ENCODE measurements at regions not wholly inside any gene's neighbourhood (a gene's known extent, or its start where the extent isn't known, plus 50 kb on each side); places are given as distances from the start of the nearest gene placed in this dataset.

DNA sequence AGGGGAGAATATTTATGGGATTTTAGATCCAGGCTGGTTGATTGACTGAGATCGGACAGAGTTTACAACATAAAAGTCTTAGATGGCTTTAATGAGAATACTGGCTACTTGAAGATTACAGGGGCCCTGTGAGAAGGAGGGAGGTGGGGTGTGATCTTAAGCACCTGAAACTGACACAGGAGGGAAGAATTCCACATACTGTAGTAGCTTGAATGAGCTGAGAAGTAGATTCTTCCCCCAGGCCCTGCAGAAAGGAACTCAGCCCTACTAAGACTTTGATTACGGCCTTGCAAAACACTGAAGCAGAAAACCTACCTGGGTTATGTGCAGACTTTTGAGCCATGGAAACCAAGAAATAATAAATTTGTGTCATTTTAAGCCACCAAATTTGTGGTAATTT lies 1062.9 kb upstream of the GYPC start:
- Histone ChIP-seq H3K27ac (ENCODE audit: low read length) (no peak overlapping the region), H3K9me3 (no peaks in the 10 kb centered on the region), H3K27me3 (replicated peaks in 1 of 2; ENCODE audit: control insufficient read depth in 2 of 2, extremely low read depth in 1 of 2, insufficient read depth in 2 of 2, low read length in 1 of 2) (no peaks in the 10 kb centered on the region), H3K4me3 (ENCODE audit: control insufficient read depth in 1 of 2, extremely low read depth in 1 of 2, low read length in 1 of 2) (no peak overlapping the region), H3K4me1 (ENCODE audit: control insufficient read depth in 1 of 2, extremely low read depth in 1 of 2, insufficient read depth in 2 of 2, low read length in 2 of 2) (no peaks in the 10 kb centered on the region), H3K36me3 (ENCODE audit: control insufficient read depth in 2 of 2, extremely low read depth in 1 of 2, insufficient read depth in 1 of 2, low read length in 1 of 2) (no peaks in the 10 kb centered on the region)
- H3K27me3 Mint-ChIP-seq: no peaks in the 10 kb centered on the region
- ChIA-PET CTCF (no interaction called here), POLR2A (no interaction called here)
- H3K9me3 Mint-ChIP-seq: peaks cover 10 to 17% (median 14%) of the 10 kb centered on the region in 3 donors
- WGBS (ENCODE audit: insufficient coverage): no CpG with 5 or more reads among the region's 2 CpGs
- H3K4me3 Mint-ChIP-seq: no peak overlapping the region
- DNase-seq: no peak
- no peak for ATAC-seq (replicated peaks in 1 of 4)
- H3K27ac Mint-ChIP-seq: no peak overlapping the region
- H3K36me3 Mint-ChIP-seq: no peaks in the 10 kb centered on the region
- no peaks in the 10 kb centered on the region for H3K4me1 Mint-ChIP-seq

GRCh38 chr2:125596612-125597011 lies 1059.3 kb upstream of the GYPC start:
- H3K4me3 Mint-ChIP-seq: no peak overlapping the region
- H3K27ac Mint-ChIP-seq: no peak overlapping the region
- peaks cover 2 to 10% (median 8%) of the 10 kb centered on the region in 3 donors for H3K9me3 Mint-ChIP-seq
- POLR2A ChIA-PET: no interaction called here
- no peak overlapping the region for H3K4me3 ChIP-seq (ENCODE audit: control insufficient read depth in 1 of 2, extremely low read depth in 1 of 2, low read length in 1 of 2)
- H3K9me3 ChIP-seq: no peaks in the 10 kb centered on the region
- H3K27me3 ChIP-seq (replicated peaks in 1 of 2; ENCODE audit: control insufficient read depth in 2 of 2, extremely low read depth in 1 of 2, insufficient read depth in 2 of 2, low read length in 1 of 2): no peaks in the 10 kb centered on the region
- H3K27me3 Mint-ChIP-seq: no peaks in the 10 kb centered on the region
- H3K27ac ChIP-seq (ENCODE audit: low read length): no peak overlapping the region
- no peaks in the 10 kb centered on the region for H3K4me1 Mint-ChIP-seq
- ATAC-seq (replicated peaks in 1 of 4): no peak
- no peaks in the 10 kb centered on the region for H3K36me3 ChIP-seq (ENCODE audit: control insufficient read depth in 2 of 2, extremely low read depth in 1 of 2, insufficient read depth in 1 of 2, low read length in 1 of 2)
- no peaks in the 10 kb centered on the region for H3K4me1 ChIP-seq (ENCODE audit: control insufficient read depth in 1 of 2, extremely low read depth in 1 of 2, insufficient read depth in 2 of 2, low read length in 2 of 2)
- CTCF ChIA-PET: no interaction called here
- no peaks in the 10 kb centered on the region for H3K36me3 Mint-ChIP-seq
- WGBS (ENCODE audit: insufficient coverage): no CpG with 5 or more reads among the region's 3 CpGs
- DNase-seq: no peak

DNA sequence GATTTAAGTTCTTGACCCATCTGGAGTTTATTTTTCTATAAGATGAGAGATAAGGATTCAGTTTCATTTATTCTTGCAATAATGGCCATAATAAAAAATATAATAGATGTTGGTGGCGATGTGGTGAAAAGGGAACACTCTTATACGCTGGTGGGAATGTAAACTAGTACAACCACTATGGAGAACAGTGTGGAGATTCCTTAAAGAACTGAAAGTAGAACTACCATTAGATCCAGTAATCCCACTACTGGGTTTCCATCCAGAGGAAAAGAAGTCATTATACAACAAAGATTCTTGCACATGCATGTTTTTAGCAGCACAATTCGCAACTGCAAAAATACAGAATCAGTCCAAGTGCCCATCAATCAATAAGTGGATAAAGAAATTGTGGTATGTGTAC lies 1040.5 kb upstream of the GYPC start:
- Mint-ChIP-seq H3K27me3 (no peaks in the 10 kb centered on the region), H3K4me1 (no peaks in the 10 kb centered on the region), H3K36me3 (no peaks in the 10 kb centered on the region), H3K4me3 (no peak overlapping the region), H3K27ac (no peak overlapping the region), H3K9me3 (peaks cover 0 to 14% (median 6%) of the 10 kb centered on the region in 3 donors)
- POLR2A ChIA-PET: no interaction called here
- DNase-seq (no peak), ATAC-seq (replicated peaks in 1 of 4) (no peak)
- Histone ChIP-seq H3K27me3 (replicated peaks in 1 of 2; ENCODE audit: control insufficient read depth in 2 of 2, extremely low read depth in 1 of 2, insufficient read depth in 2 of 2, low read length in 1 of 2) (no peaks in the 10 kb centered on the region), H3K27ac (ENCODE audit: low read length) (no peak overlapping the region), H3K36me3 (ENCODE audit: control insufficient read depth in 2 of 2, extremely low read depth in 1 of 2, insufficient read depth in 1 of 2, low read length in 1 of 2) (no peaks in the 10 kb centered on the region), H3K4me1 (ENCODE audit: control insufficient read depth in 1 of 2, extremely low read depth in 1 of 2, insufficient read depth in 2 of 2, low read length in 2 of 2) (no peaks in the 10 kb centered on the region), H3K9me3 (no peaks in the 10 kb centered on the region), H3K4me3 (ENCODE audit: control insufficient read depth in 1 of 2, extremely low read depth in 1 of 2, low read length in 1 of 2) (no peak overlapping the region)
- no CpG with 5 or more reads among the region's 3 CpGs for WGBS (ENCODE audit: insufficient coverage)
- CTCF ChIA-PET: no interaction called here

- Mint-ChIP-seq H3K4me3 (no peak overlapping the region), H3K4me1 (no peaks in the 10 kb centered on the region), H3K27me3 (no peaks in the 10 kb centered on the region), H3K27ac (no peak overlapping the region), H3K36me3 (no peaks in the 10 kb centered on the region), H3K9me3 (peaks cover 9 to 15% (median 11%) of the 10 kb centered on the region in 3 donors)
- no peak overlapping the region for H3K4me3 ChIP-seq (ENCODE audit: control insufficient read depth in 1 of 2, extremely low read depth in 1 of 2, low read length in 1 of 2)
- H3K27me3 ChIP-seq (replicated peaks in 1 of 2; ENCODE audit: control insufficient read depth in 2 of 2, extremely low read depth in 1 of 2, insufficient read depth in 2 of 2, low read length in 1 of 2): no peaks in the 10 kb centered on the region
- no peak overlapping the region for H3K27ac ChIP-seq (ENCODE audit: low read length)
- ChIA-PET POLR2A (no interaction called here), CTCF (no interaction called here)
- H3K4me1 ChIP-seq (ENCODE audit: control insufficient read depth in 1 of 2, extremely low read depth in 1 of 2, insufficient read depth in 2 of 2, low read length in 2 of 2): no peaks in the 10 kb centered on the region
- no peaks in the 10 kb centered on the region for H3K36me3 ChIP-seq (ENCODE audit: control insufficient read depth in 2 of 2, extremely low read depth in 1 of 2, insufficient read depth in 1 of 2, low read length in 1 of 2)
- H3K9me3 ChIP-seq: no peaks in the 10 kb centered on the region
- ATAC-seq (replicated peaks in 1 of 4) (no peak), DNase-seq (no peak)
- 40% methylated on average over 5 of the region's 6 CpGs for WGBS (ENCODE audit: insufficient coverage)
Measured at GRCh38 chr2:125630377-125630776, 1025.6 kb upstream of the GYPC start.

- no peaks in the 10 kb centered on the region for H3K36me3 ChIP-seq (ENCODE audit: control insufficient read depth in 2 of 2, extremely low read depth in 1 of 2, insufficient read depth in 1 of 2, low read length in 1 of 2)
- ATAC-seq (replicated peaks in 1 of 4) (no peak), DNase-seq (no peak)
- Mint-ChIP-seq H3K4me3 (no peak overlapping the region), H3K36me3 (no peaks in the 10 kb centered on the region), H3K27ac (no peak overlapping the region), H3K9me3 (peaks cover 0 to 11% (median 9%) of the 10 kb centered on the region in 3 donors), H3K4me1 (no peaks in the 10 kb centered on the region), H3K27me3 (no peaks in the 10 kb centered on the region)
- no peak overlapping the region for H3K4me3 ChIP-seq (ENCODE audit: control insufficient read depth in 1 of 2, extremely low read depth in 1 of 2, low read length in 1 of 2)
- ChIA-PET POLR2A (no interaction called here), CTCF (no interaction called here)
- no peak overlapping the region for H3K27ac ChIP-seq (ENCODE audit: low read length)
- H3K4me1 ChIP-seq (ENCODE audit: control insufficient read depth in 1 of 2, extremely low read depth in 1 of 2, insufficient read depth in 2 of 2, low read length in 2 of 2): no peaks in the 10 kb centered on the region
- H3K9me3 ChIP-seq: no peaks in the 10 kb centered on the region
- H3K27me3 ChIP-seq (replicated peaks in 1 of 2; ENCODE audit: control insufficient read depth in 2 of 2, extremely low read depth in 1 of 2, insufficient read depth in 2 of 2, low read length in 1 of 2): no peaks in the 10 kb centered on the region
Measured at GRCh38 chr2:125634662-125635061, 1021.3 kb upstream of the GYPC start.

DNA sequence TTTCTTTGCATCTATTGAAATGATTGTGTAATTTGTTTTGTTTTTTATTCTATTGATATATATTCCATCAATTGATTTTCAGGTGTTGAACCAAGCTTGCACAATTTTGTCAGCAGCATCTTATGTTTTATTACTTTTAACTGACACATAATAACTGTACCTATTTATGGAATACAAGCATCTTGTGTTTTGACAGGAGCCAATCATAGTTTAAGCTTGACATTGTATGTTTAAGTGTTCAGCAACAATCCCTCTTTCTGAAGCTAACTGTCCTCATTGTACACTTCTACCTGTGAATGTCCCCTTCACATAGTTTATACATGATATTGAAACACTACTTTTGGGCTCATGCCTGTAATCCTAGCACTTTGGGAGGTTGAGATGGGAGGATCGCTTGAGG lies 1017.6 kb upstream of the GYPC start:
- H3K4me1 Mint-ChIP-seq: no peaks in the 10 kb centered on the region
- no peaks in the 10 kb centered on the region for H3K36me3 Mint-ChIP-seq
- no peak overlapping the region for H3K4me3 Mint-ChIP-seq
- H3K27ac ChIP-seq (ENCODE audit: low read length): no peak overlapping the region
- H3K27ac Mint-ChIP-seq: no peak overlapping the region
- ChIA-PET POLR2A (no interaction called here), CTCF (no interaction called here)
- H3K36me3 ChIP-seq (ENCODE audit: control insufficient read depth in 2 of 2, extremely low read depth in 1 of 2, insufficient read depth in 1 of 2, low read length in 1 of 2): no peaks in the 10 kb centered on the region
- no peak for DNase-seq
- no peaks in the 10 kb centered on the region for H3K9me3 ChIP-seq
- H3K4me1 ChIP-seq (ENCODE audit: control insufficient read depth in 1 of 2, extremely low read depth in 1 of 2, insufficient read depth in 2 of 2, low read length in 2 of 2): no peaks in the 10 kb centered on the region
- H3K27me3 ChIP-seq (replicated peaks in 1 of 2; ENCODE audit: control insufficient read depth in 2 of 2, extremely low read depth in 1 of 2, insufficient read depth in 2 of 2, low read length in 1 of 2): no peaks in the 10 kb centered on the region
- ATAC-seq (replicated peaks in 1 of 4): no peak
- no CpG with 5 or more reads among the region's 1 CpG for WGBS (ENCODE audit: insufficient coverage)
- no peak overlapping the region for H3K4me3 ChIP-seq (ENCODE audit: control insufficient read depth in 1 of 2, extremely low read depth in 1 of 2, low read length in 1 of 2)
- H3K9me3 Mint-ChIP-seq: peaks cover 0 to 9% (median 3%) of the 10 kb centered on the region in 3 donors
- no peaks in the 10 kb centered on the region for H3K27me3 Mint-ChIP-seq

DNA sequence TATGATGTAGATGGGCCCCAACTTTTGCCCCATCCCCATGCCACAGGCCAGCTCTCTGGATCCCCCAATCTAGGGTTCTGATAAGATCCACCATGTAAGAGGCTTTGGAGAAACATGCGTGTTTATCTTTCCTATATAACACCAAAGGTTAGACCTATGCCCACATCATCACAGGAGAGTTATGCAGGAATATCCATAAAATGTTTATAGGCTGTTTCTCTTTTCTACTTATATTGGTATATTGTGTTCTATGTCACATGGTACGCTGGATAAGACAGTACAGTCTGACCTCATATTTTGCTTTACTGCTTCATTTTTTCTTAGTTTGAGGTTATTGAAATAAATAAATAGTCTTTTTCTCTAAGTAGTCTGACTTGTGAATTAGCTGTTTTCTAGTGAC lies 1013.9 kb upstream of the GYPC start:
- Histone ChIP-seq H3K9me3 (no peaks in the 10 kb centered on the region), H3K4me3 (ENCODE audit: control insufficient read depth in 1 of 2, extremely low read depth in 1 of 2, low read length in 1 of 2) (no peak overlapping the region), H3K4me1 (ENCODE audit: control insufficient read depth in 1 of 2, extremely low read depth in 1 of 2, insufficient read depth in 2 of 2, low read length in 2 of 2) (no peaks in the 10 kb centered on the region), H3K27ac (ENCODE audit: low read length) (no peak overlapping the region), H3K27me3 (replicated peaks in 1 of 2; ENCODE audit: control insufficient read depth in 2 of 2, extremely low read depth in 1 of 2, insufficient read depth in 2 of 2, low read length in 1 of 2) (no peaks in the 10 kb centered on the region), H3K36me3 (ENCODE audit: control insufficient read depth in 2 of 2, extremely low read depth in 1 of 2, insufficient read depth in 1 of 2, low read length in 1 of 2) (no peaks in the 10 kb centered on the region)
- CTCF ChIA-PET: no interaction called here
- no peak overlapping the region for H3K27ac Mint-ChIP-seq
- no peaks in the 10 kb centered on the region for H3K36me3 Mint-ChIP-seq
- ATAC-seq (replicated peaks in 1 of 4) (no peak), DNase-seq (no peak)
- no peaks in the 10 kb centered on the region for H3K27me3 Mint-ChIP-seq
- no CpG with 5 or more reads among the region's 2 CpGs for WGBS (ENCODE audit: insufficient coverage)
- H3K4me1 Mint-ChIP-seq: no peaks in the 10 kb centered on the region
- H3K9me3 Mint-ChIP-seq: peaks cover 0 to 5% (median 0%) of the 10 kb centered on the region in 3 donors
- H3K4me3 Mint-ChIP-seq: no peak overlapping the region
- POLR2A ChIA-PET: no interaction called here
